SHP77 (cell line): ENCODE measurements at regions not wholly inside any gene's neighbourhood (a gene's known extent, or its start where the extent isn't known, plus 50 kb on each side); places are given as distances from the start of the nearest gene placed in this dataset.
A peak's percentile ranks its signal among the peaks of the same experiment; 100 is the strongest.

Experiments
- DNase-seq, 2 experiments: peaks; one replicate each; lab custom pipeline; 2025; lab: John Stamatoyannopoulos, UW

DNA sequence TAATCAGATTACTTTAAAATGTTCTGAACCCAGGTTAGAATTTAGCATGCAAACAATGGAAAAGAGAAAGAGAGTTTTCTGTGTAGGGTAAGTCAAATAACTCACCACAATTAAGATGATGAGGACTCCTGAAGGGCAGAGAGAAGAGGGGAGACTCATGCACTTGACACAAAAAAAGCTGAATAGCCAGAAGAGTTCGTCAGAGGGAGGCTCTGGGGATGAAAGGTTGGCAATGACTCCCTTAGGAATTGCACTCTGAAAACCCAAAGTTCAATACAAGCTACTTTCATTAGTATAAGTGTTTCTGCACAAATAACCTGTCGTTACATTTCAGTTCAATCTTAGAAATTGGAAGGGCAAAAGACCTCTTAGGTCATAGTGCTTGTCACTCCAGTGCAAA is 434.4 kb upstream of the PCDH9 start:
- no peak for DNase-seq

DNA sequence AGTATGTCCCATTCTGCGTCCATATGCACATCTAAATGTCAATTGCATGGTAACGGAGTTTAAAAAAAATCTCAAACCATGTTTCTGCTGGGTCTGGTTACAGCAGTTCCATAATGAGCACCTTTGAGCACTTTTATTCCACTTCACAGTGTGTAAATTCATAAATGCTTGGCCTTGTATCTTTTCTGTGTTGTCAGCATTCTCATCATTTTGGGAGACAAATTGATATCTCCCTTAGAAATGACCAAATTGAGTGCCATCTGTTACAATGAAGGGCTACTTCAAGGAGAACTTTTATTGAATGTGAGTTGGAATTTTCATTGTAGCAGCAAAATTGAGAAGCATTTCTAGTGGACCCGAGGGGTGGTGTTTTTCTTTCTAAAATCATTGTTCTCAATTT is 432.9 kb upstream of the PCDH9 start:
- no peak for DNase-seq

DNA sequence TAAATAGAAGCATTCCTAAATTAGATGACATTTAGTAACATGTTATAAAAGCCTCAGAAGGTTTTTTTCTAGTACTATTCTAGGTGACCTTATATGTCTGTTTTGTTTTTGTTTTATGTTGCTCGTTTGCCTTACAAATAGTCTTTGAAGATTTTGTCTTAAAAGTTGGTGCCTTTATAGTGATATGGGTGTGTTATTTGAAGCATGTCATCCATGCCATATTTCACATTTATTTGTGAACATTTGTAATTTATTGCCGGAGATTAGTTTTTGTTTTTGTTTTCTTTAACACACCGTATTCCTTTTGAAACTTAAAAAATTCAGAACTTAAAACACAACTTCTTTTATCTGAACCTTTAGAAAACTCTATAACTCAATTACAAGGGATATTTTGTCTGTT is 422.8 kb upstream of the PCDH9 start:
- DNase-seq, result no peak

DNA sequence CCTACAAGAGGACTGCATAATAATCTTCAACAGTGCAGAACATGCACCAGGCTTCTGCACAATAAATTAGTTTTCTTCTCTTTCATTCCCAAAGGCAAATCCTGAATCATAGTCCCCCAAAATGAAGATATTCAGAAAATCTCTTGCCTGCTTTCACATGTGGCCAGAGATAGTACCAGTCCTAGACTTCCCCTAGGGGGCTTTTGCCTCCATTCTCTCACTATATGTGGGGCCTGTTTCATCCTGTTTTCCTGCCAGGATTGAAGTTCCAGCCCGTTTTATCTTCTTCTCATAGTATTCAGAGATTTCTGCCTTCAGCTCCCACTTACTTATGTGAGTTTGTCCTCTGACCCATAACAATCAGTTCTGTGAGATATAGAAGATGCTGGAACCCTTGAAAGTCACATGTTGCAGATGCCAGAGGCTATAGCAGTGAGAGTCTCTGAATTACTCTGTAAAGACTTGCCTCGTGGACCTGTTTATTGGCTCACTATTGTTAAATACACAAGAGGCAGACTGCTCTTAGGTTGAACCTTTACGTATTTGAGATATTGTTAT is 421.9 kb upstream of the PCDH9 start:
- DNase-seq, result no peak

DNA sequence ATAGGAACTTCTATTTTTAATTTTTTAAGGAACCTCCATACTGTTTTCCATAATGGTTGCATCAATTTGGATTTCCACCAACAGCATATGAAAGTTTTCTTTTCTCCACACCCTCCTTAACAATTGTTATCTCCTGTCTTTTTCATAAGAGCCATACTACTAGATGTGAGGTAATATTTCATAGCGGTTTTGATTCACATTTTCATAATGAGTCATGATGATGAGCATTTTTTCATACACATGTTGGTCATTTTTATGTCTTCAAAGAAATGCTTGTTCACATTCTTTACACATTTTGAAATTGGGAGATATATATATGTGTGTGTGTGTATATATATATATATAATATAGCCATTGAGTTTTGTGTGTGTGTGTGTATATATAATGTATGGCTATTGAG is 420.3 kb upstream of the PCDH9 start:
- DNase-seq, result no peak

DNA sequence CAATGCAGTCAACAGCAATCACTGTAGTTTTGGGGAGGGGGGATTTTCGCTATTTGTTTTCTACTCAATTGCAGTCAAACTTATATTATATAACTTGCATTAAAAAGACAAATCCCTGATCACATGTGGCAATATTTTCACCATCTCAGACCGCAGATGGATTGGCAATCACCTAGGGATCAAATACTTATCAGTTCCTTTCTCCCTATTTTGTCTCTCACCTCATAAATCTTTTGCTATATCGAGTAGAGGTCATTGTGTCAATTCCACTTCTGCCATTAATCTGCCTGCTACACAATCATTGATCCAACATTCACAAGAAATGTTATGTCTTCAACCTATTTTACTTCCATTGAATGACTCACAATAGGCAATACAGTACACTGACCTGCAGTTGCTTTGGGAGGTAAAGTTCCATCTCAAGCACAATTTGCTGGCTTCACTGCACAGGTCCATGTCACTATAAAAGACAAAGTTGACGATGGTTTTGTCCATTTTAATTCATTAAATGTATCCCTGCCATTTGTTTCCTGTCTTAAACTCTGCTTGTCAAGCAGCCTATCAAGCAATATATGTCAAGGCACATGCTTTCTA is 415.8 kb upstream of the PCDH9 start:
- DNase-seq, result no peak

DNA sequence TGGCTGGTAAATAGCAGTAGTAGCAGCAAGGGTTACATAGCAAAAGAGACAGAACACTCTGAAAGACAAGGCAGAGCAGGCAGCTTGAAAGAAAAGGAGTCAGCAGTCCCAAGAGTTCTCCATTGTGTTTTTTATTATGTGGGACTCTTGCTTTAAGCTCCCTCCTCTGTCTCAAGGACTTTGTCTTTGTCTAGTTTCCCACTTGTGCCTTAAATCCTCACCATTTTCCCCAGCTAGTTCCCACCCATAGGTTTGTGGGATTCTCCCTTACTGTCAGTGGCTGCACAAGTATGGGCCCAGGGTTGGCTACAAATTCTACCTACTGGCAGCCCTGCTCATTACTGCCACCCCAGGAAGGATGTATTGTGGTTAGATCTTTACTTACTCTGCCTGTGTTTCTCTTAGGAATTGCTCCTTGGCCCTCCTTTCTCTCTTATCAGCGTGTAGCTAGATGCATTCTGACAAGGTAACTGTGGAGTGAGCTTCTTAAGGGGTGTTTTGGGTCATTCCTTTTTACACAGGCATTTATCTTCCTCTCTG is 413.4 kb upstream of the PCDH9 start:
- no peak for DNase-seq

DNA sequence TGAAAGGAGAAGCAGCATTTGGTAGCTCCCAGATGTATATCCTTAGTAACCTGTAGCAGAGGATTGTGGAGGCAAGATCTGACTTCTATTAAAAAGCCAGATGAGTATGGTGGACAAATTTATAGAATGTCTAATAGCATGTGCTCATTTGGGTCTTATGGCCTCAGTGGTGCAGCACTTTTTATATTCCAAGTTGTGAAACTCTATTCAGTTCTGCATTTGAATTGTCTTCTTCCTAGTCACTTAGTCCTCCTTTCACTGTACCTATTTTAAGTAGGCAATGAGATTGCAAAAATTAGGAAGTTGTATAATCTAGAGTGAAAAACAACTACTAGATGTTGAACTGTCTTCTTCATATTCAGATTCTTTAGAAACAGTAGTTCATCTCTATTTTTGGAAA is 412.5 kb upstream of the PCDH9 start:
- DNase-seq, result no peak

DNA sequence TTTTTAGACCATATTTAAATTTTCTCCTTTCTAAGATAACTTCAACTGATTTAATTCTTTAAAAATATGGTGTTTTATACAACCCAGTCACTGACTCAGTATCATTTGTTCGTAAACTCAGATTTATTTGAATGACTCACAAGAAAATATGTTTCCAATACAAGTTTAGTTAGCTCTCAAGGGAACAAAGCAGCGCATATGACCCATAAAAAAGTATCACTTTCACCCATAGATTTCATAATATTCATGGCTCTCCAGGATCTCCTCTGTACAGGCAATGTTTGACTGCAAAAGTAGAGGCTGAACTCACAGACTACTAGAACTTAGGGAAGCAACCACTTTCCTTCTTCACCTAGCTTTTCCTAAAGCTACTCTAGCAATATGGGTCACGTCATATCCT is 405.6 kb upstream of the PCDH9 start:
- DNase-seq, result no peak

DNA sequence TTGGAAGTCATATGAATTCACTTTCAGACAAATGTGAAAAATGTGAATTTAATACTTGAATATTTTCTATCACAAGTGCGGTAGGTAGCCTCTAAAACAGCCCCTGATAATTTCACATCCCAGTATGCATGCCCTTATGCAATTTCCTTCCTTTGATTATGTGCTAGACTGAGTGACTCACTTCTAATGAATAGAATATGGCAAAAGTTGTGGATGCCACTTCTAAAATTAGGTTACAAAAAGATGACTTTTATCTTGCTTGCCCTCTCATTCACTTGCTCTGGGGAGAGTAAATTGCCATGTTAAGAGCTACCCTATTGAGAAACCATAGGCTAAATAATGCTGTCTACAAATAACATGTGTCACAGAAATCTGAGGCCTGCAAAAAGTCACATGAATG is 402.5 kb upstream of the PCDH9 start:
- DNase-seq, result no peak

DNA sequence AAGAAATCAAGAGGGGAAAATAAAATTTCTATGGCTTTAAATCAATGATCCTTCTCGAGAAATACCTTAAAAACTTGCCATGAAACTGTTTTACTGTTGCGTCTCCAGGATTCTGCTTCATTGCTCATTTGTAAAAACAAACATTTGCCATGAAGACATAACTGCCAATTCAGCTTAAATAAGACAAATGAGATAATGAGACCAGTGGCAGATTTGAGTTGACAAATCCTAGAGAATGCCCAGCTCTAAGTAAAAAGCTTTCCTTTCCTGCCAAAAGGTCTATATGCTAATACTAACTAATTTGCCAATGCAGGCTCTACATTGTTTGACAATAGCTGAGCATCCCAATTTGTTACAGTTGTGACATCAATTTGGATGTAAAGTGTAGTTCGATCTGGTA is 400.5 kb upstream of the PCDH9 start:
- no peak for DNase-seq

DNA sequence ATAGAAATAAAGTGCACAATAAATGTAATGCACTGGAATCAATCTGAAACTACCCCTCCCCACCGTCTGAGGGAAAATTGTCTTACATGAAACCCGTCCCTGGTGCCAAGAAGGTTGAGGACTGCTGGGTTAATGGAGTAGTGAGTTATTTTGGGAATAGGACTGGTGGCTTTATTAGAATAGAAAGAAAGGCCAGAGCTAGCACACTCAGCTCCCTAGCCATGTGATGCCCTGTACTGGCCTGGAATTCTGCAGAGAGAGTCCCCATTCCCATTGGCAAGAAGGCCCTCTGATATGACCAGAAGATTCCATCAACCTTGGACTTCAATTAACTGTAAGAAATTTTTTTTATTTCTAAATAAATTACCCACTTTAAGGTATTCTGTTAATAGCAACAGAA is 393.5 kb upstream of the PCDH9 start:
- DNase-seq, result no peak

DNA sequence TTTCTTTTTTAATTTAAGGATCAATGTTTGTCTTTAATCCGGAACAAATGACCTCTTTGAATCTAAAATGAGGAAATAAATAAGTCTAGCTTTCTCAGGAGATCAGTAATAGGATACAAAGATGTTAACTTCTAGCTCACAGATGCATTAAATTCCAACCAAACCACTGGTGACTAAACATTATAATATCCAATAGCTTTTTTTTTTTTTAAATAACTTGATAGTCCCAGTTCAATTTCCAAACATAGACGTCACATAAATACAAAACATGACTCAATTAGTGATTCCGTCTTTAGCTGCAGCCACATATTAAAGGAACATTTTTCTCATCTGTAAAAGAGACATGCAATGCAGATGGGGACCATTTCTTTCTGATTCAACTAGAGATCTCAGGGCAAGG is 390.5 kb upstream of the PCDH9 start:
- DNase-seq, result no peak

DNA sequence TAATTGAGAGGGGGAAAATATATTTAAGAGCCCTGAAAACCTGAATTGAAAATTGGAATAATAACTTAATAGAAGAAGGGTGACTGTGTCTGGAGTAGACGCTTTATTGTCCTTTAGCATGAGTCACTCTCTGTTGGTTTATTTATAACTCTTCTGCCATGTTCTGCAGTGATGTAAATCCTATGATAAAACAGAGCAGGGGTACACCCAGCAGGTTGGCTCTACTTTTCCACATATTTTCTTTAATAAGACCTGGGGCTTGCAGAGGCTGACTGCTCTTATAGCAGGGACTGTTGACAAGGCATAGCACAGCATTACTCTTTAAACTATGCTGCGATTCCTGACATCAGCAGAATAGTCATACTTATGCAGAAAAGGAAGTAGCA is 389.9 kb upstream of the PCDH9 start:
- no peak for DNase-seq

DNA sequence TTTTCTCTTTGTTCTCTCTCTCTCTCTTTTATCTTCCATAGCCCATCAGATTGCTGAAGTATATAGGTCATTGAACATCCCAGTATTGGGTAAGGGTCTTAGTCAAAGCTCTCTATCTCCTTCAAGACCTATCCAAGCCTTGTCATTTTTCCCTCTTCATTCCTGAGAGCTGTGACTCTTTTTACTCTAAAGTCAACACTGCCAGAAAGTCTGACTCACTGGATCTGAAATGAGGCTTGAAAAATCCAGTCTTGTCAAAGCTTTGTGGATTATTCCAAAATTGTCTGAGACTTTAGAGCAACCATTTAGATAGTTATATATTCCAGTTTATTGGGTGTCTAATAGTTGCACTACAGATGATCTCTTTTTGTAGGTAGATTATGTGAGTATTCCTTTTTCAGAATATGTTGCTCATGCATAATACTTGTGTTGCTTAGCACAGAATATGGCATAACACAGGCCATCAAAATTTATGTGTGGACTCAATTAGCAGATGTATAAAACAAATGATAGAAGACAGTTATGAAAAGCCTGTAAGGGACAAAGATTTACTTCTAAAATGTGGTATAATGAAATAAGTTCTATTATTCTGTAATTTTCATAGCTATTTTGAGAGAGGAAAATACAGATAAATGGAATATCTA is 389.3 kb upstream of the PCDH9 start:
- peak; percentile 2 to 6 for DNase-seq

DNA sequence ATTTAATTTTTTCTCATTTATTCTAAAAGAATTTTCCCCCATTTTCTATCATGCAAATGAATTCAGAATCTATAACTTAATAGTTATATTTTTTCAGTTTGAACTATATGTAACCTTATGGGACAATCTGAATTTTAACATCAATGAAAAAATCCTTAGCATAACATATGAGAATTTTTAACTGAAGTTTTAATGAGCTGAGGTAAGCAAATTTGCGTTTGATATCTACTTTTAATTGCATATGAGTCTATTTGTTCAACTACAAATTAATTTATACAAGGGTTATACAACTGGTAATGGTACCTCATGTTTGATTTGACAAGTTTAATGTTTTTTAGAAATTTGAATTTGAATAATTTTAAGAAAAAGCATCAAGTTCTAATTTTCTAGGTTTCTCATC is 384.4 kb upstream of the PCDH9 start:
- DNase-seq, result no peak

DNA sequence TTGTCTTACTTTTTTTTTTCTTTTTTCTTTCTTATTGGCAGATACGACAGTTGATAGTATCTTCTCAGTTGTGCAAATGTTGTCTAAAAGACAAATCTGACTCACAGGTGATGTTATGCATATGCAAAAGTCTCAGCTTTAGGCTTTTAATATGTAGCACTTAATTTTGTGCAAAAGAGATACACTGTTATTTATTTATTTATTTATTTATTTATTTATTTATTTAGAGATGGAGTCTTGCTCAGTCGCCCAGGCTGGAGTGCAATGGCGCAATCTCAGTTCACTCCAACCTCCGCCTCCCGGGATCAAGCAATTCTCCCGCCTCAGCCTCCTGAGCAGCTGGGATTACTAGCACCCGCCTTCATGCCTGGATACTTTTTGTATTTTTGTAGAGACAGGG is 383.9 kb upstream of the PCDH9 start:
- no peak for DNase-seq

DNA sequence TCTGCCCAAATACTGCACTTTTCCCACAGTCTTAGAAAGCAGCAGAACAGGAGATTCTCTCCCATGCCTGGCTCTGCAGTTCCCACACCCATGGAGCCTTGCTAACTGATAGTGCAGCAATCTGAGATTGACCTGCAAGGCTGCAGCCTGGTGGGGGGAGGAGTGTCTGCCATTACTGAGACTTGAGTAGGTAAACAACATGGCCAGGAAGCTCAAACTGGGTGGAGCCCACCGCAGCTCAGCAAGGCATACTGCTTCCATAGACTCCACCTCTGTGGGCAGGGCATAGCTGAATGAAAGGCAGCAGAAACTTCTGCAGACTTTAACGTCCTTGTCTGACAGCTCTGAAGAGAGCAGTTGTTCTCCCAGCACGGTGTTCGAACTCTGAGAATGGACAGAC is 358.5 kb upstream of the PCDH9 start:
- no peak for DNase-seq

DNA sequence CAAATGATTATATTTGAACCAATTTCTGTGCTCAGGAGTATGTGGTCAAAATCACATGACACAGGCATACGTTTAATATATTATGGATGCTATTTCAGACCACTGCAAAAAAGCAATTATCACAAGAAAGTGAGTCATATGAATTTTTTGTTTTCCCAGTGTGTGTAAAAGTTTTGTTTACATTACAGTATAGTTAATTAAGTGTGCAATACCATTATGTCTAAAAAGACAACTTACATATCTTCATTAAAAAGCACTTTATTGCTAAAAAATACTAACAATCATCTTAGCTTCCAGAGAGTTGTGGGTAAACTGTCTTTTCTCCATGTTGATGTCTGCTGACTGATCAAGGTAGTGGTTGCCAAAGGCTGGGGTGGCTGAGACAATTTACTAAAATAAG is 347.2 kb upstream of the PCDH9 start:
- DNase-seq, result no peak

DNA sequence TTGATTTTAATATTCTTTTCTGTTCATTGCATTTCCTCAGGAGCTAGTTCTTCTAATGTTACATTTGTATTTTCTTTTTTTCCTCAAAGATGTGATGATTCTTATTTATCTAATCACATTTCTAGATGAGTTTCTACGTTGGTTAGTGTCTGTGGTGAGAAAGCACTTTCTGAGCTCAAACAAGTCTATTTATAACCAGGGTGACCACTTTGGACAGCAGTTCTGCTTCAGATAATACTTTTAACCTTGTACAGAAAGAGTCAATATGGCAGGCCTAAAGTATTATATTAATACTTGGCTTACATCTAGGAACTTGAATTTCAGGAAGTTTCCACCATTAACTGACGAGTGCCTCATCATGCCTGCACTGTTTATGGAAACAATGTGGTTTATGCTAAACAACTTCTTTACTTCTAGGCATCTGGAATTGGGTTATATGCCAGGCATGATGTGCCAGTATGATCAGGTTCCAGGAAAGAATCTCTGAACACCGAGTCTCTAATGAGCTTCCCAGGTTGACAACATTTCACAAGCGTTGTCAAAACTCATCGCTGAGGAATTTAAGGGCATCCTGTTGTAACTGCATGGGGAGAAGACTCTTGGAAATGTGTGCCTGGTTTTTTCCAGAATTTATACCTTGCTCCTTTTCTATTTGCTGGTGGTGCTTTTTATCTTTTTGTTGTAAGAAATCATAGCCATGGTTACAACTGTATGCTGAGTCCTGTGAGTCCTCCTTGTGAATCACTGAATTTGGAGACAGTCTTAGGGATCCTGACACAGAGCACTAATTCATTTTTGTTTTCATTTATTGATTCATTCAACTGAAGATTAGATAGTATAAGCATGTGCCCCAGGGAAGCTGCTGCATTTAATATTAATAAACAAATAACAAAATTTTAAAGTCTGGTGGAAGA is 344.4 kb upstream of the PCDH9 start:
- DNase-seq, result no peak

DNA sequence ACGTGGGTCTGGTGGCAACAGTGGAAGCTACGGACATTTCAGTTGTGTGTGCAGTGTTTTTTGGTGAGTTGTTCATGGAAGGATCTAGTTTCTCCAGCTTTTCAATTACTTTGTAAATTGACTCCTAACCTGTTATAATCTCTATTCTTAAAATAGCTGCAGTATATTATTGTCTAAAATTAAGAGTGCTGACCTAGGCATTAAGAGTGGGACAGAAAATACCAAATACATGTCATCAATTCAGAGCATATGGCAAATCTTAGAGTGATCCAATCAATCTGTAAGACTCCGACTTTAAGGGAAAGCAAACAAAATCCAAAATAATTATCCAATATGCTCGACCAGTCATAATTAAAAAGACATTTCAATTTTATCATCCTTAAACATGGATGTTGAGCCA is 338.1 kb upstream of the PCDH9 start:
- DNase-seq, result no peak

DNA sequence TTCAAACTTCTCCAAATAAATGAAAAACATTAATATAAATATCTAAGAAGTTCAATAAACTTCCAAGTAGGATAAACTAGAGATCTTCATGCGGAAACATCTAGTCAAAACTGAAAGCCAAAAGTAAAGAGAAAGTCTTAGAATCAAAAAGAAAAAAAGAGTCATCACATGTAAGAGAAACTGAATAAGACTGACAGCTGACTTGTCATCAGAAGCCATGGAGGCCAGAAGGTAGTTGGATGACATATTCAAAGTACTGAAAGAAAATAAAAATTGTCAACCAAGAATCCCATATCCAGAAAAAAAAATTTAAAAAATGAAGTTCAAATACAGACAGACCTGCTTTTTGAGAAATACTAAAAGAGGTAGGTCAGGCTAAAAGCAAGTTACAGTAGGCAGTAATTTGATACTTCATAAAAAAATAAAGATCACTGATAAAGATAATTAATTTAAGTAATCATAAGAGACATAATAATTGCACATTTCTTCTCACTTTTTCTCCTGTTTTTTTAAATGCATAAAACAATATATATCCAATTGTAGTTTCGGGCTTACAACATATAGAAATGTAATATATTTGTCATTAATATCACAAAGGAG is 327.6 kb upstream of the PCDH9 start:
- DNase-seq, result no peak
